ENCODE measurements at regions not wholly inside any gene's neighbourhood (a gene's known extent, or its start where the extent isn't known, plus 50 kb on each side); places are given as distances from the start of the nearest gene placed in this dataset.

DNA sequence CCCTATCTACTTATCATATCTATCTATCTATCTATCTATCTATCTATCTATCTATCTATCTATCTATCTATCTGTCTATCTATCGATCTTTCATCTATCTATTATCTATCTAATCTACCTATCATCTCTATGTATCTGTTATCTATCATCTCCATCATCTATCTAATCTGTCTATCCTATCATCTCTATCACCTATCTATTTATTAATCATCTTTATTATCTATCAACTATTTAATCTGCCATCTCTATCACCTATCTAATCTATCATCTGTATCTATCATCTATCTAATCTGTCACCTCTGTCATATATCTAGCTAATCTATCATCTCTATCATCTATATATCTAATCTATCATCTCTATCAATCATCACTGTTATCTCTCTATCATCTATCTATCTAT lies 736.3 kb downstream of the TYW1 start:
- TF ChIP-seq ZNF274 (IDR thresholded peaks at IDR 0.05; ENCODE audit: low read length), result no peak
- no peak for TF ChIP-seq ZNF274 (tag by site-specific recombination; IDR thresholded peaks at IDR 0.05; ENCODE audit: borderline replicate concordance)
- TF ChIP-seq, protein P1, sequence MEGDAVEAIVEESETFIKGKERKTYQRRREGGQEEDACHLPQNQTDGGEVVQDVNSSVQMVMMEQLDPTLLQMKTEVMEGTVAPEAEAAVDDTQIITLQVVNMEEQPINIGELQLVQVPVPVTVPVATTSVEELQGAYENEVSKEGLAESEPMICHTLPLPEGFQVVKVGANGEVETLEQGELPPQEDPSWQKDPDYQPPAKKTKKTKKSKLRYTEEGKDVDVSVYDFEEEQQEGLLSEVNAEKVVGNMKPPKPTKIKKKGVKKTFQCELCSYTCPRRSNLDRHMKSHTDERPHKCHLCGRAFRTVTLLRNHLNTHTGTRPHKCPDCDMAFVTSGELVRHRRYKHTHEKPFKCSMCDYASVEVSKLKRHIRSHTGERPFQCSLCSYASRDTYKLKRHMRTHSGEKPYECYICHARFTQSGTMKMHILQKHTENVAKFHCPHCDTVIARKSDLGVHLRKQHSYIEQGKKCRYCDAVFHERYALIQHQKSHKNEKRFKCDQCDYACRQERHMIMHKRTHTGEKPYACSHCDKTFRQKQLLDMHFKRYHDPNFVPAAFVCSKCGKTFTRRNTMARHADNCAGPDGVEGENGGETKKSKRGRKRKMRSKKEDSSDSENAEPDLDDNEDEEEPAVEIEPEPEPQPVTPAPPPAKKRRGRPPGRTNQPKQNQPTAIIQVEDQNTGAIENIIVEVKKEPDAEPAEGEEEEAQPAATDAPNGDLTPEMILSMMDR (tag by site-specific recombination; IDR thresholded peaks at IDR 0.05), result no peak
- TF ChIP-seq ZNF311 (tag by site-specific recombination; IDR thresholded peaks at IDR 0.05; ENCODE audit: borderline replicate concordance), result no peak
- no peak for TF ChIP-seq ZBTB1 (tag by site-specific recombination; IDR thresholded peaks at IDR 0.05)
- no peak for TF ChIP-seq ZNF24 (tag by site-specific recombination; IDR thresholded peaks at IDR 0.05)
- no peak for TF ChIP-seq REST (tag by site-specific recombination; IDR thresholded peaks at IDR 0.05)

Measured in HEK293 (cell line).